Activated CD8-positive, alpha-beta memory T cell treated with anti-CD3 and anti-CD28 coated beads, Interleukin-2, amount 10 ng/mL, durations not matched to agents 7 days and 5 days (primary cell): ENCODE measurements at regions not wholly inside any gene's neighbourhood (a gene's known extent, or its start where the extent isn't known, plus 50 kb on each side); places are given as distances from the start of the nearest gene placed in this dataset.
A peak's percentile ranks its signal among the peaks of the same experiment; 100 is the strongest.

ENCODE experiments used
- ATAC-seq: fragments of 150-1000 bp; cut with Tn5 transposase; one replicate; pipeline ENCODE4 v1.10.0; 2021; ENCODE audit warnings: moderate library complexity
- CTCF ChIA-PET: fragments of 350-600 bp; sonication (Branson Sonifier 250); formaldehyde crosslinking; loops from one replicate; lab custom pipeline; 2021; ENCODE audit warnings: antibody characterized with exemption; lab: Charles Lee
- DNase-seq: peaks from one replicate; pipeline ENCODE4 v3.0.0-alpha.2; 2020
- H3K27ac Mint-ChIP-seq: one replicate; pipeline ENCODE4 v1.8.0; 2021; ENCODE audit warnings: mild to moderate bottlenecking, mixed read lengths
- H3K27me3 Mint-ChIP-seq: one replicate; pipeline ENCODE4 v1.8.0; 2021; ENCODE audit warnings: mixed read lengths
- H3K36me3 Mint-ChIP-seq: one replicate; pipeline ENCODE4 v1.8.0; 2021; ENCODE audit warnings: mild to moderate bottlenecking, mixed read lengths
- H3K4me1 Mint-ChIP-seq: one replicate; pipeline ENCODE4 v1.8.0; 2021; ENCODE audit warnings: mixed read lengths
- H3K4me3 Mint-ChIP-seq: one replicate; pipeline ENCODE4 v1.8.0; 2021; ENCODE audit warnings: mild to moderate bottlenecking, moderate library complexity, mixed read lengths
- H3K9me3 Mint-ChIP-seq: one replicate; pipeline ENCODE4 v1.8.0; 2022; ENCODE audit warnings: low read depth, mixed read lengths

DNA sequence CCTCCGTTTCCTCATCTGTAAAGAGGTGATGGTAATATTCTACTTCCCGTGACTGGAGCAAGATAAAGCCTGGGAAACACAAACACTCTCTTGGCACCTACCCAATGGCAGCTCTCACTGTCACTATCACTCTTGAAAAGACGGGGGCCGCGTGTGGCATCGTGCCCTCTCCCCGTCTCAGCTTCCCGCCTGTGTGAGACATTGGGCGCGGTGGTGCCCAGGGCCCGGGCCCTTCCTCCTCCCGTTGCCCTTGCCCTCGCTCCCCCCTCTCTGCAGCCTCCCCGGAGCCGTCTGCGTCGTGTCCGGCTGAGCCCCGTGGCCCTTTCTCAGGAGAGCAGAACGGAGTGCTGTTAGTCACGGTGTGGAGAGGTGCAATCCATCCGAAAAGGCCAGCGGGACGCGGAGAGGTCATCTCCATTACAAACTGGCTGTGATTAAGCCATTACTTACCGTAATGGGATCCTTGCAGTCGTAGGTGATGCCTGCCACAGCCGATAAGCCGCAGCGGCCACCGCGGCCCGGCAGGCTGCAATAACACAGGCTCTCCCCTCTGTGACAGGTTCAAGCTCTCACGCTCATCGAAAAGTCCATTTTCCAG is 156.4 kb upstream of the ZC3H12A start:
- DNase-seq (no peak), ATAC-seq (no peak)
- Mint-ChIP-seq H3K4me3 (no peak overlapping the region), H3K36me3 (no peaks in the 10 kb centered on the region), H3K4me1 (no peaks in the 10 kb centered on the region), H3K9me3 (no peaks in the 10 kb centered on the region), H3K27ac (no peak overlapping the region), H3K27me3 (peaks cover 57% of the 10 kb centered on the region)
- CTCF ChIA-PET: no interaction called here

DNA sequence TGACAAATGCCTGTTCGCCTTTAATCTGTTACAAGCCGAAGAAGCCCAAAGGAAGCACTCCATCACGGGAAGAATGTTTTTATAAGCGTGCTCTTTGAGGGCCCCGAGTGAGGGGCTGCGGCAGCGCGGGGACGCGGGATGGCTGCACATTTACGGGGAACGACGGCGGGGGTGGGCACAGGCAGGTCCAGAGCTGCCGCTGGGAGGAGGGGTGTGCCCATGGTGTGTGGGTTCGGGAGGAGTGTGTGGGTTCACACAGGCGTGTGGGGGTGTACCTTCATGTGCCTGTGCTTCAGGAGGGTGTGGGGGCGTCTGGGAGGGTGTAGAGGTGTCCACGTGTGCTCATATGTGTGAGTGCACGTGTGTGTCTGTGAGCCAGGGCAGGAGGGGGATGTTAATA is 155.9 kb upstream of the ZC3H12A start:
- CTCF ChIA-PET: no interaction called here
- Mint-ChIP-seq H3K36me3 (no peaks in the 10 kb centered on the region), H3K9me3 (no peaks in the 10 kb centered on the region), H3K27me3 (peaks cover 54% of the 10 kb centered on the region), H3K4me3 (no peak overlapping the region), H3K4me1 (no peaks in the 10 kb centered on the region), H3K27ac (no peak overlapping the region)
- no peak for DNase-seq
- no peak for ATAC-seq

DNA sequence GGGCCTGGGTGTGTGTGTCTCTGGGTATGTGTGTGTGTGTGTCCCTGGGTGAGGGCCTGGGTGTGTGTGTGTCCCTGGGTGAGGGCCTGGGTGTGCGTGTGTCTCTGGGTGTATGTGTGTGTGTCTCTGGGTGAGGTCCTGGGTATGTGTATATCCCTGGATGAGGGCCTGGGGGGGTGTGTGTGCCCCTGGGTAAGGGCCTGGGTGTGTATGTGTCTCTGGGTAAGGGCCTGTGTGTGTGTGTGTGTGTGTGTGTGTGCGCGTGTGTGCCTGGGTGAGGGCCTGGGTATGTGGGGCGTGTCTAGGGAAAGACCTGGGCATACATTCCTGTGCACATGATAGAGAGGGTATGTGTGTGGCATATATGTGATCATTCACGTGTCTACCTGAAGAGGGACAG is 155.1 kb upstream of the ZC3H12A start:
- Mint-ChIP-seq H3K27ac (no peak overlapping the region), H3K9me3 (no peaks in the 10 kb centered on the region), H3K27me3 (peaks cover 47% of the 10 kb centered on the region), H3K4me1 (no peaks in the 10 kb centered on the region), H3K36me3 (no peaks in the 10 kb centered on the region), H3K4me3 (no peak overlapping the region)
- CTCF ChIA-PET: no interaction called here
- ATAC-seq (no peak), DNase-seq (no peak)

GRCh38 chr1:37323486-37324377 is 150.6 kb upstream of the ZC3H12A start:
- Mint-ChIP-seq H3K27me3 (peaks cover 25% of the 10 kb centered on the region), H3K36me3 (no peaks in the 10 kb centered on the region), H3K9me3 (no peaks in the 10 kb centered on the region), H3K4me1 (no peaks in the 10 kb centered on the region), H3K4me3 (no peak overlapping the region), H3K27ac (no peak overlapping the region)
- CTCF ChIA-PET: interaction anchor here (0.9 to 1.6 kb wide), 3 partner anchors 8 to 807 kb away, joined by 3 to 5 read pairs (median 5); no protein-coding TSS in a partner anchor
- peak; percentile 43 for DNase-seq
- ATAC-seq: no peak

- Mint-ChIP-seq H3K4me3 (no peak overlapping the region), H3K27ac (no peak overlapping the region), H3K27me3 (peaks cover 19% of the 10 kb centered on the region), H3K9me3 (no peaks in the 10 kb centered on the region), H3K36me3 (no peaks in the 10 kb centered on the region), H3K4me1 (no peaks in the 10 kb centered on the region)
- DNase-seq (no peak), ATAC-seq (no peak)
- CTCF ChIA-PET: interaction anchor here (1.0 kb wide), 1 partner anchor 109 kb away, joined by 3 read pairs; no protein-coding TSS in a partner anchor
Observed at GRCh38 chr1:37325010-37325409, 149.4 kb upstream of the ZC3H12A start.

- no peaks in the 10 kb centered on the region for H3K4me1 Mint-ChIP-seq
- H3K27me3 Mint-ChIP-seq: peaks cover 22% of the 10 kb centered on the region
- CTCF ChIA-PET: no interaction called here
- DNase-seq (no peak), ATAC-seq (no peak)
- no peaks in the 10 kb centered on the region for H3K9me3 Mint-ChIP-seq
- no peak overlapping the region for H3K27ac Mint-ChIP-seq
- no peak overlapping the region for H3K4me3 Mint-ChIP-seq
- no peaks in the 10 kb centered on the region for H3K36me3 Mint-ChIP-seq
Observed at GRCh38 chr1:37325509-37326437, 148.6 kb upstream of the ZC3H12A start.

DNA sequence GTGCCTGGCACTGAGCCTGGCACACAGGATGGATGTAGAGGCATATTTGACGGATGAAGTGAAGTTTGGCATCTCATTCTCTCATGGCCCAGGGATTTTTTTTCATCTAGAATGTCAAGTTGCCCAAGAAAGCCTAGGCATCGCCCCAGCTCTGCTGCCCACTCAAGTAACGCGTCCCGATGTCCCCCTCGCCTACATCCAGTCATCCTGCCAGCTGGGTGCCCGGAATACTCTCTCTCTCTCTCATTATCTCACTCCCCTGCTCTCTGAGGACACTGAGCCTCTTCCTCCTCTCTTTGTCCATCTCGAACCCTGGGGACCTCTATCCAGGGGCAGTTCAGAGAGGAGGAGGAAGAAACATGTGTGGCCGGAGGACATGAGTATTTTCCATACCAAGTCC is 142.3 kb upstream of the ZC3H12A start:
- H3K27ac Mint-ChIP-seq: no peak overlapping the region
- H3K4me1 Mint-ChIP-seq: no peaks in the 10 kb centered on the region
- no peak for ATAC-seq
- H3K36me3 Mint-ChIP-seq: no peaks in the 10 kb centered on the region
- H3K27me3 Mint-ChIP-seq: peaks cover 8% of the 10 kb centered on the region
- H3K4me3 Mint-ChIP-seq: no peak overlapping the region
- no peak for DNase-seq
- no peaks in the 10 kb centered on the region for H3K9me3 Mint-ChIP-seq
- CTCF ChIA-PET: no interaction called here

- no peak overlapping the region for H3K27ac Mint-ChIP-seq
- ATAC-seq (no peak), DNase-seq (no peak)
- no peaks in the 10 kb centered on the region for H3K36me3 Mint-ChIP-seq
- CTCF ChIA-PET: no interaction called here
- H3K4me1 Mint-ChIP-seq: no peaks in the 10 kb centered on the region
- no peaks in the 10 kb centered on the region for H3K9me3 Mint-ChIP-seq
- no peak overlapping the region for H3K4me3 Mint-ChIP-seq
- no peaks in the 10 kb centered on the region for H3K27me3 Mint-ChIP-seq
Observed at GRCh38 chr1:37338658-37339057, 135.7 kb upstream of the ZC3H12A start.

DNA sequence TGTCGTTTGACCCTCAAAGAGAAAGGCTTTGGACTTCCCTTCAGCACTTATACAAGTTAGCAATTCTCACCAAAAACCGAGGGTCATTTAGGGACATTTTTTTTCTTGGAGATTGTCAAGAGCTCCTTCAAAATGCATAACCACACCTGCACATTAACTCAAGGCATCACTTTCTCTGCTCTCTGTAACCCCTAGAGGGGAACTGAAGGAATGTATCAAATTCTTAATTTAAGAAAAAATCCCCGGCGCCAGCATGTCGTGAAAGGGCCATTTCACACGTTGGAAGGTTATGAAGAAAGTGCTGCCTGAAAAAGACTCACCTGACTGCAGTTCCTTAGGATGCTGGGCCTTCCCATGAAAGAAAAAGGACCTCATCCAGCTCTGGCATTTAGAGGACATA is 131.6 kb upstream of the ZC3H12A start:
- Mint-ChIP-seq H3K27me3 (no peaks in the 10 kb centered on the region), H3K4me3 (no peak overlapping the region), H3K27ac (no peak overlapping the region), H3K36me3 (no peaks in the 10 kb centered on the region), H3K9me3 (no peaks in the 10 kb centered on the region), H3K4me1 (no peaks in the 10 kb centered on the region)
- DNase-seq: no peak
- CTCF ChIA-PET: no interaction called here
- no peak for ATAC-seq

GRCh38 chr1:37347104-37347649 is 127.2 kb upstream of the ZC3H12A start:
- no peaks in the 10 kb centered on the region for H3K4me1 Mint-ChIP-seq
- H3K9me3 Mint-ChIP-seq: no peaks in the 10 kb centered on the region
- CTCF ChIA-PET: no interaction called here
- H3K4me3 Mint-ChIP-seq: no peak overlapping the region
- ATAC-seq: no peak
- no peaks in the 10 kb centered on the region for H3K36me3 Mint-ChIP-seq
- H3K27ac Mint-ChIP-seq: no peak overlapping the region
- no peak for DNase-seq
- no peaks in the 10 kb centered on the region for H3K27me3 Mint-ChIP-seq

- no peaks in the 10 kb centered on the region for H3K4me1 Mint-ChIP-seq
- no peak overlapping the region for H3K4me3 Mint-ChIP-seq
- ATAC-seq (no peak), DNase-seq (no peak)
- CTCF ChIA-PET: no interaction called here
- peaks cover 13% of the 10 kb centered on the region for H3K27me3 Mint-ChIP-seq
- no peaks in the 10 kb centered on the region for H3K9me3 Mint-ChIP-seq
- no peak overlapping the region for H3K27ac Mint-ChIP-seq
- H3K36me3 Mint-ChIP-seq: no peaks in the 10 kb centered on the region
Observed at GRCh38 chr1:37353871-37354270, 120.5 kb upstream of the ZC3H12A start.

DNA sequence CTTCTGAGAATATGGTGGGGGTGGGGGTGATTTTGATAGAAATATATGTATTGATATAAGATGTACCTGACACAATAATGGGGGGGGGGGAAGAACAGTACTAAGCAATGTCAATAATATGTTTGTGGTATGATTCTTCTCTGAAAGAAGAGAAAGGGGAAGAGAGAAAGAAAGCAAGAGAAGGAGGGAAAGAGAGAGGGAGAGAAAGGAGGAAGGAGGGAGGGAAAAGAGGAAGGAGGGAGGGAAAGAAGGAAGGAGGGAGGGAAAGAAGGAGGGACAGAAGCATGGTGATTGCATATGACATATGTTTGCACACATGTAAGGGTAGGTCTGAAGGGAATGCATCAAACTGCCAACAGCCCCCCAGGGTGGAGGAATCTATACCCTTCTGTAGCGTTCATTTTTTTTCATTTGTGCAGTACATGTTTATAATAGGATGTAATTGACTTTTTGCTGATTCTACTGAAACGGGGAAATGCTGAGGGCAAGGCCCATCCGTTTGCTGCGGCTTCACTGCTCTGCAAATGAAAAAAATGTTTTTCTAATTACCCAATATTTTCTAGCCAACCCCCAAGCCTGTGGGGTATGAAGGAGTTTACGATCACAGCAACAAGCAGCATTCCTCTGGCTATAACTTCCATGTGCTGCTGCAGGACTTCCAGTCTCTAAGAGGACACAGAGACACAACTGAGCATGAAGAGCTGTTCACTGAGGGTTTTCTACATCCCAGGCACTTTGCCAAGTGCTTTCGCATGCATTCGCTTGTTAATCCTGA is 119.3 kb upstream of the ZC3H12A start:
- no peak overlapping the region for H3K27ac Mint-ChIP-seq
- no peaks in the 10 kb centered on the region for H3K36me3 Mint-ChIP-seq

More for the DNA sequence above, 119.3 kb upstream of the ZC3H12A start:
- no peak overlapping the region for H3K4me3 Mint-ChIP-seq
- peaks cover 13% of the 10 kb centered on the region for H3K27me3 Mint-ChIP-seq
- H3K9me3 Mint-ChIP-seq: no peaks in the 10 kb centered on the region
- H3K4me1 Mint-ChIP-seq: no peaks in the 10 kb centered on the region
- CTCF ChIA-PET: no interaction called here
- no peak for ATAC-seq
- no peak for DNase-seq
